ENCODE measurements at regions not wholly inside any gene's neighbourhood (a gene's known extent, or its start where the extent isn't known, plus 50 kb on each side); places are given as distances from the start of the nearest gene placed in this dataset.

DNA sequence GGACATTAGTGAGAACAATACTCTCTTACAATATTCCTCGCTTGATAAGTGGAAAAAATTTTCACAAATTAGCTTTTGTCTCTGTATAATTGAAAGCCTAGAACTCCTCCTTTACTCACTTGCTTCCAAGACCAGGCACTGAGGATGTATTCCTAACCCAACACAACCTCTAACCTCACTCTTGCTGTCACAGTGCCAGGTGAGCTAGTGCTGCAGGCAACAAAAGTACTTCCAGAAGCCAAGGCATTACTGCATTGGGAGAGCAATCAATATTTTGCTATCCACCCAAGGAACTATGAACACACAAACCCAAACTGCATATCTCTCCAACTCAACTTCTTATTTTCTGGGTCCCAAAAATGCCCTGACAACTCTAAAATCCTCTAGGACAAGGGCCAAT, 1081.0 kb downstream of the VRK1 start:
- Histone ChIP-seq H3K27me3 (ENCODE audit: control insufficient read depth, insufficient read depth, low read length) (no peaks in the 10 kb centered on the region), H3K27ac (ENCODE audit: low read depth in 2 of 2, low read length in 2 of 2) (no peak overlapping the region), H3K9me3 (ENCODE audit: control insufficient read depth in 2 of 3, insufficient read depth in 1 of 3, low read length in 3 of 3) (no peaks in the 10 kb centered on the region), H3K36me3 (ENCODE audit: control insufficient read depth in 2 of 3, insufficient read depth in 3 of 3, low read length in 3 of 3) (no peaks in the 10 kb centered on the region), H3K9ac (ENCODE audit: low read length in 3 of 3) (no peak overlapping the region), H3K4me3 (ENCODE audit: low read length in 3 of 3) (no peak overlapping the region), H3K4me1 (ENCODE audit: control insufficient read depth in 2 of 3, insufficient read depth in 2 of 3, low read depth in 1 of 3, low read length in 3 of 3) (no peaks in the 10 kb centered on the region)
- no peak for FAIRE-seq
- intact Hi-C loops (cut with DNase I) = no loop called here
- TF ChIP-seq, protein P1, sequence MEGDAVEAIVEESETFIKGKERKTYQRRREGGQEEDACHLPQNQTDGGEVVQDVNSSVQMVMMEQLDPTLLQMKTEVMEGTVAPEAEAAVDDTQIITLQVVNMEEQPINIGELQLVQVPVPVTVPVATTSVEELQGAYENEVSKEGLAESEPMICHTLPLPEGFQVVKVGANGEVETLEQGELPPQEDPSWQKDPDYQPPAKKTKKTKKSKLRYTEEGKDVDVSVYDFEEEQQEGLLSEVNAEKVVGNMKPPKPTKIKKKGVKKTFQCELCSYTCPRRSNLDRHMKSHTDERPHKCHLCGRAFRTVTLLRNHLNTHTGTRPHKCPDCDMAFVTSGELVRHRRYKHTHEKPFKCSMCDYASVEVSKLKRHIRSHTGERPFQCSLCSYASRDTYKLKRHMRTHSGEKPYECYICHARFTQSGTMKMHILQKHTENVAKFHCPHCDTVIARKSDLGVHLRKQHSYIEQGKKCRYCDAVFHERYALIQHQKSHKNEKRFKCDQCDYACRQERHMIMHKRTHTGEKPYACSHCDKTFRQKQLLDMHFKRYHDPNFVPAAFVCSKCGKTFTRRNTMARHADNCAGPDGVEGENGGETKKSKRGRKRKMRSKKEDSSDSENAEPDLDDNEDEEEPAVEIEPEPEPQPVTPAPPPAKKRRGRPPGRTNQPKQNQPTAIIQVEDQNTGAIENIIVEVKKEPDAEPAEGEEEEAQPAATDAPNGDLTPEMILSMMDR (IDR thresholded peaks at IDR 0.05; ENCODE audit: borderline replicate concordance, extremely low read depth, insufficient read depth) = no peak
- no peak for DNase-seq

- Histone ChIP-seq H3K4me1 (ENCODE audit: control insufficient read depth in 2 of 3, insufficient read depth in 2 of 3, low read depth in 1 of 3, low read length in 3 of 3) (no peaks in the 10 kb centered on the region), H3K36me3 (ENCODE audit: control insufficient read depth in 2 of 3, insufficient read depth in 3 of 3, low read length in 3 of 3) (no peaks in the 10 kb centered on the region), H3K27me3 (ENCODE audit: control insufficient read depth, insufficient read depth, low read length) (no peaks in the 10 kb centered on the region), H3K4me3 (ENCODE audit: low read length in 3 of 3) (no peak overlapping the region), H3K27ac (ENCODE audit: low read depth in 2 of 2, low read length in 2 of 2) (no peak overlapping the region), H3K9ac (ENCODE audit: low read length in 3 of 3) (no peak overlapping the region), H3K9me3 (ENCODE audit: control insufficient read depth in 2 of 3, insufficient read depth in 1 of 3, low read length in 3 of 3) (no peaks in the 10 kb centered on the region)
- DNase-seq = no peak
- intact Hi-C loops (cut with DNase I) = no loop called here
- no peak for FAIRE-seq
- TF ChIP-seq, protein P1 (IDR thresholded peaks at IDR 0.05; ENCODE audit: borderline replicate concordance, extremely low read depth, insufficient read depth) = no peak
Observed at GRCh38 chr14:97878727-97879126, 1081.5 kb downstream of the VRK1 start.

DNA sequence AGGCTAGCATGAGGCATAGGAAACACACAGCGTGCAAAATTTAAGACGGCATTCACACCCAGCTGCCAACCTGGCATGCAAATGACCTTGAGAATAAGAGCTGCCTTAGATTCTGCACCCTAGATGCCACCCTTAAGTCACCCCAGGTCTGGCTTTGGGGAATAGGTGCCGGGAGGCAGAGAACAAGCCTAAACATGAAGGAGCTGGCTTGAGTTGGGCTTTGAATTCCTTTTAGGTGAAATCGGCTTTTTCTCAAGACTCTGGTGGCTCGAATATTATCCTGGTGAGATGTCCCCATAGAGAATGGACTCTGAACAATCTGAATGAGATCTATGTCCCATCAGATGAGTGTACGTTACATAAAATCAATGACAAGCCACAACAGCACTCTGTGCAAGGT, 1090.5 kb downstream of the VRK1 start:
- DNase-seq = no peak
- Histone ChIP-seq H3K36me3 (ENCODE audit: control insufficient read depth in 2 of 3, insufficient read depth in 3 of 3, low read length in 3 of 3) (no peaks in the 10 kb centered on the region), H3K9me3 (ENCODE audit: control insufficient read depth in 2 of 3, insufficient read depth in 1 of 3, low read length in 3 of 3) (no peaks in the 10 kb centered on the region), H3K27me3 (ENCODE audit: control insufficient read depth, insufficient read depth, low read length) (no peaks in the 10 kb centered on the region), H3K4me3 (ENCODE audit: low read length in 3 of 3) (no peak overlapping the region), H3K4me1 (ENCODE audit: control insufficient read depth in 2 of 3, insufficient read depth in 2 of 3, low read depth in 1 of 3, low read length in 3 of 3) (no peaks in the 10 kb centered on the region), H3K27ac (ENCODE audit: low read depth in 2 of 2, low read length in 2 of 2) (no peak overlapping the region), H3K9ac (ENCODE audit: low read length in 3 of 3) (no peak overlapping the region)
- intact Hi-C loops (cut with DNase I) = no loop called here
- TF ChIP-seq, protein P1 (IDR thresholded peaks at IDR 0.05; ENCODE audit: borderline replicate concordance, extremely low read depth, insufficient read depth) = no peak
- FAIRE-seq = no peak

- Histone ChIP-seq H3K27ac (ENCODE audit: low read depth in 2 of 2, low read length in 2 of 2) (no peak overlapping the region), H3K27me3 (ENCODE audit: control insufficient read depth, insufficient read depth, low read length) (no peaks in the 10 kb centered on the region), H3K9ac (ENCODE audit: low read length in 3 of 3) (no peak overlapping the region), H3K36me3 (ENCODE audit: control insufficient read depth in 2 of 3, insufficient read depth in 3 of 3, low read length in 3 of 3) (no peaks in the 10 kb centered on the region), H3K9me3 (ENCODE audit: control insufficient read depth in 2 of 3, insufficient read depth in 1 of 3, low read length in 3 of 3) (no peaks in the 10 kb centered on the region), H3K4me3 (ENCODE audit: low read length in 3 of 3) (no peak overlapping the region), H3K4me1 (ENCODE audit: control insufficient read depth in 2 of 3, insufficient read depth in 2 of 3, low read depth in 1 of 3, low read length in 3 of 3) (no peaks in the 10 kb centered on the region)
- TF ChIP-seq, protein P1 (IDR thresholded peaks at IDR 0.05; ENCODE audit: borderline replicate concordance, extremely low read depth, insufficient read depth) = no peak
- intact Hi-C loops (cut with DNase I) = no loop called here
- no peak for DNase-seq
- no peak for FAIRE-seq
Observed at GRCh38 chr14:97888331-97888730, 1091.1 kb downstream of the VRK1 start.

Measured in kidney (tissue), 13 donors.